HEK293T (cell line): ENCODE measurements at regions not wholly inside any gene's neighbourhood (a gene's known extent, or its start where the extent isn't known, plus 50 kb on each side); places are given as distances from the start of the nearest gene placed in this dataset.

Experiments
- BHLHE40 ChIP-seq: fragments of 450-650 bp; IDR thresholded peaks from 2 replicates; pipeline ENCODE4 v1.6.1; 2016; ENCODE audit warnings: mild to moderate bottlenecking, moderate library complexity, borderline replicate concordance
- CTBP1 ChIP-seq: fragments of 450-650 bp; IDR thresholded peaks from 2 replicates; pipeline ENCODE4 v1.6.1; 2016; ENCODE audit warnings: borderline replicate concordance
- ELF4 ChIP-seq: fragments of 450-650 bp; IDR thresholded peaks from 2 replicates; pipeline ENCODE4 v1.6.1; 2017; ENCODE audit warnings: antibody characterized with exemption
- FOXA1 ChIP-seq: fragments of 450-650 bp; IDR thresholded peaks from 2 replicates; pipeline ENCODE4 v1.6.1; 2016; ENCODE audit warnings: mild to moderate bottlenecking
- FOXK2 ChIP-seq: fragments of 450-650 bp; IDR thresholded peaks from 2 replicates; pipeline ENCODE4 v1.6.1; 2016; ENCODE audit warnings: mild to moderate bottlenecking
- HDGF ChIP-seq: fragments of 450-650 bp; IDR thresholded peaks from 2 replicates; pipeline ENCODE4 v1.6.1; 2017; ENCODE audit warnings: antibody characterized with exemption, borderline replicate concordance
- L3MBTL2 ChIP-seq: fragments of 450-650 bp; conservative IDR thresholded peaks from 2 replicates; pipeline ENCODE4 v1.6.1; 2016; ENCODE audit warnings: mild to moderate bottlenecking
- LEF1 ChIP-seq: fragments of 450-650 bp; IDR thresholded peaks from 2 replicates; pipeline ENCODE4 v1.6.1; 2017; ENCODE audit warnings: mild to moderate bottlenecking, borderline replicate concordance
- NFRKB ChIP-seq: fragments of 450-650 bp; IDR thresholded peaks from 2 replicates; pipeline ENCODE4 v1.6.1; 2016; ENCODE audit warnings: mild to moderate bottlenecking, moderate library complexity
- SP1 ChIP-seq: fragments of 450-650 bp; IDR thresholded peaks from 2 replicates; pipeline ENCODE4 v1.6.1; 2017
- SUZ12 ChIP-seq: fragments of 450-650 bp; IDR thresholded peaks from 2 replicates; pipeline ENCODE4 v1.6.1; 2016; ENCODE audit warnings: mild to moderate bottlenecking
- ZNF384 ChIP-seq: fragments of 450-650 bp; IDR thresholded peaks from 2 replicates; pipeline ENCODE4 v1.6.1; 2016
- TF ChIP-seq, protein P1 (sequence below): fragments of 450-650 bp; IDR thresholded peaks from 2 replicates; pipeline ENCODE4 v1.6.1; 2016

DNA sequence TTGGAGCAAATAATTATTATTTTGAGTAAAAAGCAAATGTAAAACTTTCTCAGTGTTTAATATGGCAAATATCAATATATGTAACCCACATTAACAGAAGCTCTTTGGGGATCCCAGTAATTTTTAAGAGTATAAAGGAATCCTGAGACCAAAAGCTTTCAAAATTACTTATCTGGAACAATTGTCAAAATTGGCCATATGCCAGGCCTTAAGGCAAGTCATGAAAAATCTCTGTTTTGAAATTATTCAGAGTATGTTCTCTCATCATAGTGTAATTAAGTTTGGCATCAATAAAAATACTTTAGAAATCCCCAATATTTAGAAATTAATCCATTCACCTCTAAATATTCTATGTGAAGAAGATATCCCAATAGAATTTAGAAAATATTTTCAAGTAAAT lies 225.3 kb upstream of the ARL4C start:
- no peak for TF ChIP-seq ZNF384
- TF ChIP-seq FOXK2, result no peak
- no peak for TF ChIP-seq SP1
- no peak for TF ChIP-seq CTBP1
- no peak for TF ChIP-seq BHLHE40
- TF ChIP-seq ELF4, result no peak
- TF ChIP-seq, protein P1, sequence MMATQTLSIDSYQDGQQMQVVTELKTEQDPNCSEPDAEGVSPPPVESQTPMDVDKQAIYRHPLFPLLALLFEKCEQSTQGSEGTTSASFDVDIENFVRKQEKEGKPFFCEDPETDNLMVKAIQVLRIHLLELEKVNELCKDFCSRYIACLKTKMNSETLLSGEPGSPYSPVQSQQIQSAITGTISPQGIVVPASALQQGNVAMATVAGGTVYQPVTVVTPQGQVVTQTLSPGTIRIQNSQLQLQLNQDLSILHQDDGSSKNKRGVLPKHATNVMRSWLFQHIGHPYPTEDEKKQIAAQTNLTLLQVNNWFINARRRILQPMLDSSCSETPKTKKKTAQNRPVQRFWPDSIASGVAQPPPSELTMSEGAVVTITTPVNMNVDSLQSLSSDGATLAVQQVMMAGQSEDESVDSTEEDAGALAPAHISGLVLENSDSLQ, result no peak
- no peak for TF ChIP-seq NFRKB
- no peak for TF ChIP-seq SUZ12
- no peak for TF ChIP-seq L3MBTL2
- TF ChIP-seq FOXA1, result no peak
- TF ChIP-seq HDGF, result no peak
- no peak for TF ChIP-seq LEF1
